Suprapubic skin (tissue), 4 donors: ENCODE measurements at regions not wholly inside any gene's neighbourhood (a gene's known extent, or its start where the extent isn't known, plus 50 kb on each side); places are given as distances from the start of the nearest gene placed in this dataset.

ENCODE experiments used
- DNase-seq, 2 donors: peaks; one replicate each; pipeline ENCODE4 v3.0.0-alpha.2; 2019; ENCODE audit warnings: low spot score in 2 of 2
- H3K27ac ChIP-seq: fragments of 200-600 bp; sonication (generic); one replicate; pipeline ENCODE4 v1.5.1; 2019
- H3K27me3 ChIP-seq: fragments of 200-600 bp; sonication (generic); one replicate; pipeline ENCODE4 v1.5.1; 2019
- H3K36me3 ChIP-seq: fragments of 200-600 bp; sonication (generic); one replicate; pipeline ENCODE4 v1.5.1; 2019
- H3K4me1 ChIP-seq: fragments of 200-600 bp; sonication (generic); one replicate; pipeline ENCODE4 v1.5.1; 2019
- H3K4me3 ChIP-seq: fragments of 200-600 bp; sonication (generic); one replicate; pipeline ENCODE4 v1.5.1; 2019; ENCODE audit warnings: mild to moderate bottlenecking
- H3K9me3 ChIP-seq: fragments of 200-600 bp; sonication (generic); one replicate; pipeline ENCODE4 v1.5.1; 2019
- EP300 ChIP-seq: sonication (generic); formaldehyde crosslinking; IDR thresholded peaks from one replicate; pipeline ENCODE4 v1.6.1; 2017; ENCODE audit warnings: antibody characterized with exemption
- POLR2A ChIP-seq, 2 donors: fragments of 450-650 bp; IDR thresholded peaks; one replicate each; pipeline ENCODE4 v1.6.1; 2017; ENCODE audit warnings: antibody characterized with exemption in 2 of 2, mild to moderate bottlenecking in 2 of 2, moderate library complexity in 2 of 2
- POLR2AphosphoS5 ChIP-seq, 3 donors: sonication (generic); formaldehyde crosslinking; IDR thresholded peaks; one replicate each; pipeline ENCODE4 v1.6.1; 2017; ENCODE audit warnings: antibody characterized with exemption in 3 of 3
- WGBS: methylation state at CpG from one replicate; pipeline ENCODE4 v1.1.5; 2018; 5-methylcytosine and 5-hydroxymethylcytosine counted together
- TF ChIP-seq, protein P1 (sequence below), 2 donors: fragments of 200-600 bp in 1 of 2; fragments of 450-650 bp in 1 of 2; sonication (generic) in 1 of 2; IDR thresholded peaks; one replicate each; pipeline ENCODE4 v1.5.1; 2016 to 2019; ENCODE audit warnings: antibody characterized with exemption in 2 of 2, mild to moderate bottlenecking in 1 of 2, moderate library complexity in 1 of 2

DNA sequence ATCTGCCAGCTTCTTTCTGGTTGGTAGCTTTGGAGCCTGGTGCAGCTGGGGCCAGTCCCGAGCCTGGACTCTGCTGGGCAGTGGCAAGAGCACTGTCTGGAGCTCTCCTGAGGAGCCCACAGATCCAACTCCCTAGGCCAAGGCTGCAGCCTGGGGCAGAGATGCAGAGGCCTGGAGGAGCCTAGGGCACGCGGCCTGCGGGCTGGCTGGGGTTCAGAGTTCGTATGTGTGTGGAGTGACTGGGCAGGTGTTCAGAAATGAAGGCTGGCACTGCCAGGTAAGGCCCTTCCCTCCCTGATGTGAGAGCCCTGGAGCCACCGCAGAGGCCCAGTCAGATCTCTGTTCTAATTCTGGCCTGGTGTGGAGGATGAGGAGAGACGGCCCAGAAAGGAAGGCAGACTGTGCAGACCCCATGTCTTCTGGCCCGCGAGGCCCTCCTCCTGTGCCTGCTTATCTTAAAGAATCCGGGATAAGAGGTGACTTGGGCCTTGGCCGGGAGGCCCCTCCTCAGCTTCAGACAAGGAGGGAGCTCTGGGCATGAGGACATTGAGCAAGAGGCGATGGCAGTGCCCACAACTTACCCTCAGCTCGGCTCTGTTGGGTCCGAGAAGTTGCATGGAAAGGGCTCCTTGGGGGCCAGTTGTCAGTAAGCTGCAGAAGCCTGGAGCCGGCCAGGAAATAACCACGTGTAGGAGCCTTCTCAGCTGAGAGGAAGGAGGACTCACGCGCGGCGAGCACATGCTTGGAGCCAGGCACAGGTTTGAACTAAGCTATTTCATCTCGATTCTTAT lies 62.2 kb upstream of the B3GAT1 start:
- WGBS = 88% methylated on average over 20 of the region's 21 CpGs
- no peak for TF ChIP-seq EP300
- TF ChIP-seq, protein P1, sequence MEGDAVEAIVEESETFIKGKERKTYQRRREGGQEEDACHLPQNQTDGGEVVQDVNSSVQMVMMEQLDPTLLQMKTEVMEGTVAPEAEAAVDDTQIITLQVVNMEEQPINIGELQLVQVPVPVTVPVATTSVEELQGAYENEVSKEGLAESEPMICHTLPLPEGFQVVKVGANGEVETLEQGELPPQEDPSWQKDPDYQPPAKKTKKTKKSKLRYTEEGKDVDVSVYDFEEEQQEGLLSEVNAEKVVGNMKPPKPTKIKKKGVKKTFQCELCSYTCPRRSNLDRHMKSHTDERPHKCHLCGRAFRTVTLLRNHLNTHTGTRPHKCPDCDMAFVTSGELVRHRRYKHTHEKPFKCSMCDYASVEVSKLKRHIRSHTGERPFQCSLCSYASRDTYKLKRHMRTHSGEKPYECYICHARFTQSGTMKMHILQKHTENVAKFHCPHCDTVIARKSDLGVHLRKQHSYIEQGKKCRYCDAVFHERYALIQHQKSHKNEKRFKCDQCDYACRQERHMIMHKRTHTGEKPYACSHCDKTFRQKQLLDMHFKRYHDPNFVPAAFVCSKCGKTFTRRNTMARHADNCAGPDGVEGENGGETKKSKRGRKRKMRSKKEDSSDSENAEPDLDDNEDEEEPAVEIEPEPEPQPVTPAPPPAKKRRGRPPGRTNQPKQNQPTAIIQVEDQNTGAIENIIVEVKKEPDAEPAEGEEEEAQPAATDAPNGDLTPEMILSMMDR (IDR thresholded peaks at IDR 0.05) = no peak
- TF ChIP-seq POLR2A (IDR thresholded peaks at IDR 0.05) = no peak
- no peak for TF ChIP-seq POLR2AphosphoS5 (IDR thresholded peaks at IDR 0.05)
- DNase-seq = no peak
- Histone ChIP-seq H3K27me3 (peaks cover 53% of the 10 kb centered on the region), H3K36me3 (no peaks in the 10 kb centered on the region), H3K27ac (no peak overlapping the region), H3K4me1 (no peaks in the 10 kb centered on the region), H3K9me3 (no peaks in the 10 kb centered on the region), H3K4me3 (no peak overlapping the region)

DNA sequence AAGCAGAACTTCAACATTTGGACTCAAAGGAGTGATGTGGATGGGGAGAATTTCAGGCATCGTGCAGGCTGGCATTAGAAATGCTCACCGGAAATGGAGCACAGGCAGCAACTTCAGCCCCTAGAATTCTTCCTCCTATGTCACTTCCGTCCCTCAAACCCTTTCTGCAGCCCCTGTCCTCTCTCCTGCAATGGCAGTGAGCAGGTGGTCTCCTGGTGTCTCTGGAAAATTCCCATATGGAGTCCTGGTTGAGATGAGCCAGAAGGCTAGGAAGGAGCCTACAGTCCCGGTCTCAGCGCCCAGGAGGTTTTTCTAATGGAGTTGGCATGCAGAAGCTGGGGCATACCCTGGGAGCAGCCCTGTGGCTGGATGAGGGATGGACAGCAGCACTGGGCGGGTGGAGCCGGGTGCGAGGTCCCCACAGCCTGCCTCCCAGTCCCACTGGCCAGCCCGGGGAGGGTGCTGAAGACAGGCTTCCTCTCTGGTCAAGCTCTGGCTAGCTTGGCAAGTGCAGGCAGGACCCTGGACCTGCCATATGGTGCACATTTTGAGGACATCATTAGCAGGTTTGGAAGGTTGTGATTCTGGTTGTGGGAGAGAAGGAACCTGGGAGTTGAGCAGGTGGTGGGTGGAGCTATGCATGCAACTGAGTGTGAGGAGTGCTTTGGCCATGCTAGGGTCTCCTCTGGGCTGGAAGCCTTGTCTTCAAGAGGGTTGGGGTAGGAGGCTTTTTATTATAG lies 59.8 kb upstream of the B3GAT1 start:
- no peaks in the 10 kb centered on the region for H3K9me3 ChIP-seq
- H3K36me3 ChIP-seq = no peaks in the 10 kb centered on the region
- H3K27ac ChIP-seq = no peak overlapping the region
- 69% methylated on average over 8 of the region's 9 CpGs for WGBS
- H3K27me3 ChIP-seq = peaks cover 47% of the 10 kb centered on the region
- TF ChIP-seq POLR2AphosphoS5 (IDR thresholded peaks at IDR 0.05) (no peak), EP300 (no peak), POLR2A (IDR thresholded peaks at IDR 0.05) (no peak)
- TF ChIP-seq, protein P1 (IDR thresholded peaks at IDR 0.05) = no peak
- H3K4me1 ChIP-seq = no peaks in the 10 kb centered on the region
- no peak overlapping the region for H3K4me3 ChIP-seq
- no peak for DNase-seq

DNA sequence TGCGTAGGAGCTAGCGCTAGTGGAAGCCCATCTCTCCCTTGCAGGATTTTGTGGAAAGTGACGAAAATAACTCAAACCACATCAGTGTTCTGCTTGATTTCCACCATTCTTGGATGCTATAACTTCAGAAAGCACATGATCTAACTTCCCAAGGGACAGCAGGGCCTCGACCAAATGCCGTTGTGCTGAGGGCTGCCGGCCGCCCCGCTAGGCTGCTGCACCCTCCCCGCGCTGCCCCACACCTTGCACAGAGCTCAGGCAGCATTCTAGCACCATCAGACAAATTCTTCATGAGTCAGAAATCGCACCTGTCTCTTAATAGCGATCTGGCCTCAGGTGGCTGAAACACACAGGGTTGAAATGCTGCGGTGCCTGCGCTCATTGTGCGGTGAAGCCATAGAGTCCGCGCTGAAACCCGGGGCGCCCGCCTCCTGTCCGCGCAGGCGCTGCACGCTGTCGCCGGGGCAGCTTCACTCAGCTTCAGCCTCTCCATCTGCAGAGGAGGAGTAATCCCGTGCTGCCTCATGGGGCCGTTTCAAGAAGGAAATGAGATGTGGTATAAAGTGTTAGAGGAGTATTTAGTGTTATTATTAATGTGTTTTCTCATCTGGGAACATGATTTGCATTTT lies 59.2 kb upstream of the B3GAT1 start:
- Histone ChIP-seq H3K27ac (no peak overlapping the region), H3K9me3 (no peaks in the 10 kb centered on the region), H3K4me1 (peaks cover 3% of the 10 kb centered on the region), H3K36me3 (no peaks in the 10 kb centered on the region), H3K27me3 (peaks cover 48% of the 10 kb centered on the region), H3K4me3 (no peak overlapping the region)
- no peak for DNase-seq
- whole genome bisulfite sequencing = 49% methylated on average over 19 of the region's 28 CpGs
- no peak for TF ChIP-seq EP300

DNA sequence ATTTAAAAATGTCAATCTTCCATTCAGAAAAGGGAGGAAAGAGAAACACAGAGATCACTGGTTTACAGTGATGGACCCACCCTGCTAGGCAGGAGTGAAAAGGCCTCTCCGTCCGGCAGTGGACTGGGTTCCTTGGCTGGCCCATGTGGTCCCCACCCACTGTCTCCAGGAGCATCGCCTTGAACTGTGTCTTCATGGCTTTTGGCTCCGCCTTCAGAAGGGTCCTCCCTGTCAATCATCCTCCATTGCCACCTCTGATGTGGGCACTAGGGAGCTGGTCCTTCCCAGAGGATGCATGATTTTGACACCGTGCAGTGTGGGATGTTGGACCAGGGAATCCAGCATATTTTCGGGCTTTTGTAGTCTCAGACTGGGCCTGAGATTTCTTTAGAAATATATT lies 58.2 kb upstream of the B3GAT1 start:
- Histone ChIP-seq H3K9me3 (no peaks in the 10 kb centered on the region), H3K4me3 (no peak overlapping the region), H3K27ac (no peak overlapping the region), H3K27me3 (peaks cover 52% of the 10 kb centered on the region), H3K4me1 (peaks cover 4% of the 10 kb centered on the region), H3K36me3 (no peaks in the 10 kb centered on the region)
- no peak for DNase-seq
- WGBS = 92% methylated on average over 6 of the region's 6 CpGs
- no peak for TF ChIP-seq POLR2A (IDR thresholded peaks at IDR 0.05)
- no peak for TF ChIP-seq POLR2AphosphoS5 (IDR thresholded peaks at IDR 0.05)
- TF ChIP-seq EP300 = no peak
- TF ChIP-seq, protein P1 (IDR thresholded peaks at IDR 0.05) = no peak

DNA sequence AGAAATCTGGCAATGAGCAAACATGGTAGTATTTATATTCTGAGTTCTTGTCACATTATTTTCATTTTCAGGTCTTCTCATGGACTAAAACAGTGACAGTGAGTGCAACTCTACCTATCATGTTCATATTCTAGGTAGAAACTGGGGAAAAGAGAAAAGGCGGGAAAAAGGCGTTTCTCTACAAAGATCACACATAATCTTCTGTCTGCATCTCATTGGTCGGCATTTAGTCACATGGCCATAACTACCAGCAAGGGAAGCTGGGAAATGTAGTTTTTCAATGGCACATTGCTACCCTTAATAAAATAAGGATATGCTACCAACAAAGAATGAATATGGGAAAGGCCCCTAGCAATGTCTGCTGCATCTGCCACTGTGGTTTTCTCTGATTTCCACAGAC lies 57.6 kb upstream of the B3GAT1 start:
- H3K4me3 ChIP-seq = no peak overlapping the region
- H3K36me3 ChIP-seq = no peaks in the 10 kb centered on the region
- DNase-seq = no peak
- TF ChIP-seq POLR2AphosphoS5 (IDR thresholded peaks at IDR 0.05) (no peak), EP300 (no peak), POLR2A (IDR thresholded peaks at IDR 0.05) (no peak)
- TF ChIP-seq, protein P1 (IDR thresholded peaks at IDR 0.05) = no peak
- peaks cover 4% of the 10 kb centered on the region for H3K4me1 ChIP-seq
- no peak overlapping the region for H3K27ac ChIP-seq
- H3K27me3 ChIP-seq = peaks cover 54% of the 10 kb centered on the region
- WGBS = 87% methylated on average over 3 of the region's 3 CpGs
- H3K9me3 ChIP-seq = no peaks in the 10 kb centered on the region
